AG04450 (cell line): ENCODE measurements at regions not wholly inside any gene's neighbourhood (a gene's known extent, or its start where the extent isn't known, plus 50 kb on each side); places are given as distances from the start of the nearest gene placed in this dataset.
"Not testable (repeated sequence)": the region's sequence is repeated elsewhere in the genome, so short reads cannot be mapped to it uniquely, and the experiment has no call there.

Source experiments
- CTCF ChIA-PET: fragments of 300-600, 350-600 bp; formaldehyde crosslinking; extraction: SDS; loops from one replicate; lab custom pipeline; 2022; ENCODE audit warnings: antibody characterized with exemption, inconsistent platforms; lab: Charles Lee
- POLR2A ChIA-PET: fragments of 350-600 bp; formaldehyde crosslinking; extraction: SDS; loops from one replicate; lab custom pipeline; 2021; ENCODE audit warnings: antibody characterized with exemption, inconsistent platforms; lab: Yijun Ruan, JAX
- DNase-seq: peaks from one replicate; pipeline ENCODE4 v3.0.0-alpha.2; 2011; ENCODE audit warnings: low read depth, low spot score
- H3K27ac ChIP-seq: one replicate; pipeline ENCODE4 v1.5.1; 2012; ENCODE audit warnings: low read depth, low read length, control low read depth
- H3K27me3 ChIP-seq: one replicate; pipeline ENCODE4 v1.6.0; 2012; ENCODE audit warnings: low read length; ENCODE audit not compliant: control insufficient read depth, insufficient read depth
- H3K4me3 ChIP-seq: 2 replicates; pipeline ENCODE4 v1.5.1; 2011; ENCODE audit warnings: mild to moderate bottlenecking, low read depth, low read length, control low read depth
- H3K9me3 ChIP-seq: 2 replicates; pipeline ENCODE4 v1.5.1; 2012; ENCODE audit warnings: low read length; ENCODE audit not compliant: control insufficient read depth, insufficient read depth
- CTCF ChIP-seq: IDR thresholded peaks from 2 replicates; pipeline ENCODE4 v1.5.1; 2011; ENCODE audit warnings: low read depth, low read length, control low read depth, inconsistent platforms

- no peak for TF ChIP-seq CTCF
- no peak for DNase-seq
- POLR2A ChIA-PET: no interaction called here
- Histone ChIP-seq H3K27ac (no peak overlapping the region), H3K4me3 (no peak overlapping the region), H3K9me3 (peaks cover 11% of the 10 kb centered on the region), H3K27me3 (no peaks in the 10 kb centered on the region)
- CTCF ChIA-PET: no interaction called here
Measured at GRCh38 chr3:6062261-6063187, 798.4 kb upstream of the GRM7 start.

- DNase-seq: no peak
- ChIA-PET POLR2A (no interaction called here), CTCF (no interaction called here)
- TF ChIP-seq CTCF: no peak
- H3K9me3 ChIP-seq: peaks cover 18% of the 10 kb centered on the region
- no peak overlapping the region for H3K4me3 ChIP-seq
- no peak overlapping the region for H3K27ac ChIP-seq
- no peaks in the 10 kb centered on the region for H3K27me3 ChIP-seq
Measured at GRCh38 chr3:6066397-6066796, 794.5 kb upstream of the GRM7 start.

- POLR2A ChIA-PET: not testable (repeated sequence)
Measured at GRCh38 chr3:6066868-6067578, 793.9 kb upstream of the GRM7 start.

GRCh38 chr3:6074952-6075351 is 786.0 kb upstream of the GRM7 start:
- Histone ChIP-seq H3K4me3 (no peak overlapping the region), H3K27me3 (no peaks in the 10 kb centered on the region), H3K27ac (no peak overlapping the region), H3K9me3 (peaks cover 20% of the 10 kb centered on the region)
- TF ChIP-seq CTCF: no peak
- DNase-seq: no peak
- ChIA-PET CTCF (no interaction called here), POLR2A (no interaction called here)

More at GRCh38 chr3:6066868-6067578, 793.9 kb upstream of the GRM7 start:
- H3K4me3 ChIP-seq, H3K27ac ChIP-seq, DNase-seq, CTCF ChIA-PET, H3K27me3 ChIP-seq: not testable (repeated sequence)
- peaks cover 18% of the 10 kb centered on the region for H3K9me3 ChIP-seq

- ChIA-PET POLR2A (no interaction called here), CTCF (no interaction called here)
- no peak for DNase-seq
- peaks cover 16% of the 10 kb centered on the region for H3K9me3 ChIP-seq
- H3K27ac ChIP-seq: no peak overlapping the region
- H3K4me3 ChIP-seq: no peak overlapping the region
- TF ChIP-seq CTCF: no peak
- no peaks in the 10 kb centered on the region for H3K27me3 ChIP-seq
Measured at GRCh38 chr3:6078436-6078835, 782.5 kb upstream of the GRM7 start.
